Natural killer cell (primary cell): ENCODE measurements at regions not wholly inside any gene's neighbourhood (a gene's known extent, or its start where the extent isn't known, plus 50 kb on each side); places are given as distances from the start of the nearest gene placed in this dataset.

ENCODE experiments used
- ATAC-seq, 3 donors: fragments of 150-1000 bp in 2 of 3; fragments of 200-7000 bp in 1 of 3; cut with Tn5 transposase; 1 replicate in 1 of 3; 2 replicates in 2 of 3; pipeline ENCODE4 v1.10.0; 2021; ENCODE audit warnings: mild to moderate bottlenecking in 2 of 3, moderate library complexity in 2 of 3
- DNase-seq, 2 donors: peaks; one replicate each; pipeline versions ENCODE4 v3.0.0 to v3.0.0-alpha.2; 2013 to 2021; ENCODE audit warnings: mixed read lengths in 1 of 2
- H3K27ac ChIP-seq: one replicate; pipeline ENCODE4 v1.5.1; 2013; ENCODE audit warnings: mild to moderate bottlenecking, low read length
- H3K27me3 ChIP-seq: one replicate; pipeline ENCODE4 v1.6.1; 2013; ENCODE audit warnings: low read length; ENCODE audit not compliant: control insufficient read depth, insufficient read depth
- H3K36me3 ChIP-seq: one replicate; pipeline ENCODE4 v1.6.1; 2013; ENCODE audit warnings: low read length; ENCODE audit not compliant: control insufficient read depth, insufficient read depth
- H3K4me1 ChIP-seq: one replicate; pipeline ENCODE4 v1.6.1; 2013; ENCODE audit warnings: low read length; ENCODE audit not compliant: control insufficient read depth, insufficient read depth
- H3K4me3 ChIP-seq: one replicate; pipeline ENCODE4 v1.5.1; 2013; ENCODE audit warnings: low read length
- H3K9me3 ChIP-seq: one replicate; pipeline ENCODE4 v1.6.1; 2013; ENCODE audit warnings: low read length; ENCODE audit not compliant: control insufficient read depth, insufficient read depth
- H3K27ac Mint-ChIP-seq, 2 donors: one replicate each; pipeline ENCODE4 v1.8.0; 2022; ENCODE audit warnings: mild to moderate bottlenecking in 2 of 2, mixed read lengths in 2 of 2, moderate library complexity in 1 of 2
- H3K27me3 Mint-ChIP-seq, 2 donors: one replicate each; pipeline ENCODE4 v1.8.0; 2022; ENCODE audit warnings: low read depth in 2 of 2, mixed read lengths in 2 of 2
- H3K36me3 Mint-ChIP-seq: one replicate; pipeline ENCODE4 v1.8.0; 2022; ENCODE audit warnings: mixed read lengths
- H3K4me1 Mint-ChIP-seq, 2 donors: one replicate each; pipeline ENCODE4 v1.8.0; 2022; ENCODE audit warnings: mixed read lengths in 2 of 2
- H3K4me3 Mint-ChIP-seq: one replicate; pipeline ENCODE4 v1.8.0; 2022; ENCODE audit warnings: mild to moderate bottlenecking, moderate library complexity, mixed read lengths
- H3K9me3 Mint-ChIP-seq, 2 donors: one replicate each; pipeline ENCODE4 v1.8.0; 2022; ENCODE audit warnings: mixed read lengths in 2 of 2
- CTCF ChIP-seq: fragments of 200-600 bp; IDR thresholded peaks from one replicate; pipeline ENCODE4 v1.8.0; 2022; ENCODE audit warnings: antibody characterized with exemption
- WGBS: methylation state at CpG from one replicate; pipeline ENCODE4 v1.1.7; 2013; ENCODE audit warnings: missing lambda C conversion rate; ENCODE audit not compliant: insufficient coverage; 5-methylcytosine and 5-hydroxymethylcytosine counted together
- intact Hi-C: fragments of 100-400 bp; cut with micrococcal nuclease; formaldehyde crosslinking; loops from one replicate; pipeline ENCODE4 v1.14.2; 2022

GRCh38 chr10:120666308-120666707 is 184.9 kb upstream of the WDR11 start:
- H3K4me3 Mint-ChIP-seq, result no peak overlapping the region
- intact Hi-C loops, result no loop called here

GRCh38 chr10:120667276-120667675 is 183.9 kb upstream of the WDR11 start:
- Histone ChIP-seq H3K4me1 (no peaks in the 10 kb centered on the region), H3K4me3 (no peak overlapping the region), H3K36me3 (no peaks in the 10 kb centered on the region), H3K27me3 (no peaks in the 10 kb centered on the region), H3K9me3 (no peaks in the 10 kb centered on the region), H3K27ac (no peak overlapping the region)
- no peak overlapping the region for H3K4me3 Mint-ChIP-seq
- ATAC-seq (no peak), DNase-seq (no peak)
- no peaks in the 10 kb centered on the region for H3K9me3 Mint-ChIP-seq
- intact Hi-C loops, result no loop called here
- H3K4me1 Mint-ChIP-seq, result no peaks in the 10 kb centered on the region
- H3K27ac Mint-ChIP-seq, result no peak overlapping the region
- peaks cover 6 to 45% of the 10 kb centered on the region in 2 donors for H3K27me3 Mint-ChIP-seq
- no CpG with 5 or more reads among the region's 4 CpGs for WGBS
- no peak for TF ChIP-seq CTCF
- peaks cover 2% of the 10 kb centered on the region for H3K36me3 Mint-ChIP-seq

More at GRCh38 chr10:120666308-120666707, 184.9 kb upstream of the WDR11 start:
- Mint-ChIP-seq H3K36me3 (no peaks in the 10 kb centered on the region), H3K27ac (no peak overlapping the region), H3K9me3 (no peaks in the 10 kb centered on the region), H3K27me3 (peaks cover 12 to 48% of the 10 kb centered on the region in 2 donors), H3K4me1 (no peaks in the 10 kb centered on the region)
- Histone ChIP-seq H3K9me3 (no peaks in the 10 kb centered on the region), H3K36me3 (no peaks in the 10 kb centered on the region), H3K4me3 (no peak overlapping the region), H3K27me3 (no peaks in the 10 kb centered on the region), H3K4me1 (no peaks in the 10 kb centered on the region), H3K27ac (no peak overlapping the region)
- ATAC-seq (no peak), DNase-seq (no peak)
- TF ChIP-seq CTCF, result no peak
- WGBS, result 92% methylated on average over 4 of the region's 4 CpGs

GRCh38 chr10:120671491-120671890 is 179.7 kb upstream of the WDR11 start:
- Histone ChIP-seq H3K36me3 (no peaks in the 10 kb centered on the region), H3K27me3 (no peaks in the 10 kb centered on the region), H3K4me3 (no peak overlapping the region), H3K4me1 (no peaks in the 10 kb centered on the region), H3K9me3 (no peaks in the 10 kb centered on the region), H3K27ac (no peak overlapping the region)
- no peak overlapping the region for H3K27ac Mint-ChIP-seq
- no peak for TF ChIP-seq CTCF
- ATAC-seq (no peak), DNase-seq (no peak)
- 100% methylated on average over 2 of the region's 2 CpGs for WGBS
- H3K9me3 Mint-ChIP-seq, result peaks cover 7 to 8% of the 10 kb centered on the region in 2 donors
- no peak overlapping the region for H3K4me3 Mint-ChIP-seq
- H3K4me1 Mint-ChIP-seq, result no peaks in the 10 kb centered on the region
- intact Hi-C loops, result no loop called here
- H3K36me3 Mint-ChIP-seq, result peaks cover 24% of the 10 kb centered on the region
- H3K27me3 Mint-ChIP-seq, result peaks cover 6 to 51% of the 10 kb centered on the region in 2 donors

- Mint-ChIP-seq H3K4me1 (peaks cover 52 to 53% of the 10 kb centered on the region in 2 donors), H3K36me3 (no peaks in the 10 kb centered on the region), H3K4me3 (peak overlapping the region; percentile 66), H3K27me3 (no peaks in the 10 kb centered on the region), H3K9me3 (peaks cover 0 to under 1% of the 10 kb centered on the region in 2 donors), H3K27ac (peak overlapping the region; percentile 71 to 85)
- DNase-seq (no peak), ATAC-seq (no peak)
- peaks cover 1% of the 10 kb centered on the region for H3K9me3 ChIP-seq
- no peaks in the 10 kb centered on the region for H3K27me3 ChIP-seq
- no peak overlapping the region for H3K4me3 ChIP-seq
- intact Hi-C loops, result no loop called here
- H3K27ac ChIP-seq, result no peak overlapping the region
- peaks cover 26% of the 10 kb centered on the region for H3K4me1 ChIP-seq
- no peak for TF ChIP-seq CTCF
- H3K36me3 ChIP-seq, result no peaks in the 10 kb centered on the region
- WGBS, result no CpG with 5 or more reads among the region's 2 CpGs
Measured at GRCh38 chr10:120683454-120683853, 167.7 kb upstream of the WDR11 start.
